ENCODE measurements at regions not wholly inside any gene's neighbourhood (a gene's known extent, or its start where the extent isn't known, plus 50 kb on each side); places are given as distances from the start of the nearest gene placed in this dataset.

GRCh38 chr14:103216857-103217256 is 93.6 kb downstream of the TNFAIP2 start:
- TF ChIP-seq POLR2AphosphoS5 (IDR thresholded peaks at IDR 0.05; ENCODE audit: low read depth, low read length) (no peak), POLR2A (IDR thresholded peaks at IDR 0.05; ENCODE audit: low read depth, low read length) (no peak), TAF1 (IDR thresholded peaks at IDR 0.05; ENCODE audit: low read depth, low read length) (no peak), SPI1 (IDR thresholded peaks at IDR 0.05; ENCODE audit: low read depth, low read length) (no peak)
